HepG2 (cell line): ENCODE measurements at regions not wholly inside any gene's neighbourhood (a gene's known extent, or its start where the extent isn't known, plus 50 kb on each side); places are given as distances from the start of the nearest gene placed in this dataset.

ENCODE experiments used
- ATAC-seq: fragments of 200-7000 bp; cut with Tn5 transposase; 3 replicates; pipeline ENCODE4 v1.9.1; 2020; ENCODE audit warnings: mild to moderate bottlenecking, moderate library complexity
- BruUV-seq: library from RNA; stranded (reverse); fragments of 400-500 nt; replicated peaks from 2 replicates; lab custom pipeline; 2021; lab: Mats Ljungman, UMichigan
- CTCF ChIA-PET: fragments of 300-600 bp; formaldehyde crosslinking; extraction: SDS; loops from one replicate; lab custom pipeline; 2021; ENCODE audit warnings: low total read pairs, inconsistent platforms, low intra/inter-chr PET ratio; lab: Yijun Ruan, JAX
- POLR2A ChIA-PET: fragments of 350-600 bp; sonication (Branson Sonifier 250); formaldehyde crosslinking; loops from one replicate; lab custom pipeline; 2020; ENCODE audit warnings: antibody characterized with exemption, inconsistent platforms; lab: Yijun Ruan, JAX
- DNase-seq: peaks from one replicate; pipeline ENCODE4 v3.0.0-alpha.2; 2015; ENCODE audit warnings: low spot score
- FAIRE-seq: peaks from 3 replicates; lab custom pipeline; 2011; peaks lifted over from hg19 to GRCh38; lab: Jason Lieb, UNC
- H2AFZ ChIP-seq: one replicate; pipeline ENCODE4 v1.6.1; 2011; ENCODE audit warnings: low read length, inconsistent platforms
- H3K27ac ChIP-seq: fragments of 300-600 bp; 3 replicates; pipeline ENCODE4 v1.8.0; 2011; ENCODE audit warnings: mixed run types, mild to moderate bottlenecking, mixed read lengths, low read length, inconsistent platforms; ENCODE audit not compliant: insufficient read depth; ENCODE audit errors: extremely low read length
- H3K27me3 ChIP-seq, 2 experiments: fragments of 200-600 bp in 1 of 2; 2 replicates in 1 of 2; 3 replicates in 1 of 2; pipeline versions ENCODE4 v1.6.0 to v1.8.0; 2011; ENCODE audit warnings: low read length in 2 of 2, mild to moderate bottlenecking in 2 of 2, moderate library complexity in 2 of 2, inconsistent platforms in 1 of 2; ENCODE audit not compliant: insufficient read depth in 2 of 2, control insufficient read depth in 1 of 2
- H3K36me3 ChIP-seq, 2 experiments: fragments of 200-600 bp in 1 of 2; replicated peaks in 1 of 2; 2 replicates in 1 of 2; 3 replicates in 1 of 2; pipeline versions ENCODE4 v1.5.1 to v1.8.0; 2011; ENCODE audit warnings: low read length in 2 of 2, inconsistent platforms in 1 of 2; ENCODE audit not compliant: insufficient read depth in 2 of 2, control insufficient read depth in 1 of 2
- H3K4me1 ChIP-seq: 2 replicates; pipeline ENCODE4 v1.5.1; 2012; ENCODE audit warnings: low read length, inconsistent platforms; ENCODE audit not compliant: insufficient read depth
- H3K4me2 ChIP-seq: 2 replicates; pipeline ENCODE4 v1.6.0; 2011; ENCODE audit warnings: low read depth, low read length, inconsistent platforms
- H3K4me3 ChIP-seq, 3 experiments: fragments of 200-600 bp in 1 of 3; sonication (generic), shearing (Covaris generic) in 1 of 3; replicated peaks in 1 of 3; 2 replicates each; pipeline ENCODE4 v1.5.1; 2011 to 2016; ENCODE audit warnings: low read length in 3 of 3, inconsistent platforms in 2 of 3, low read depth in 2 of 3, mild to moderate bottlenecking in 2 of 3, control low read depth in 1 of 3, mixed read lengths in 1 of 3; ENCODE audit not compliant: insufficient read depth in 1 of 3
- H3K79me2 ChIP-seq: one replicate; pipeline ENCODE4 v1.6.1; 2011; ENCODE audit warnings: low read length, inconsistent platforms; ENCODE audit not compliant: insufficient read depth
- H3K9ac ChIP-seq: 2 replicates; pipeline ENCODE4 v1.6.0; 2011; ENCODE audit warnings: mild to moderate bottlenecking, low read depth, low read length, inconsistent platforms; ENCODE audit not compliant: insufficient read depth
- H3K9me3 ChIP-seq: 2 replicates; pipeline ENCODE4 v1.5.1; 2012; ENCODE audit warnings: mild to moderate bottlenecking, low read length
- H4K20me1 ChIP-seq: 2 replicates; pipeline ENCODE4 v1.6.0; 2011; ENCODE audit warnings: inconsistent platforms, mild to moderate bottlenecking, low read length, moderate library complexity; ENCODE audit not compliant: insufficient read depth
- HNRNPK ChIP-seq: fragments of 200-400 bp; formaldehyde crosslinking; IDR thresholded peaks from 2 replicates; pipeline ENCODE4 v1.6.1; 2018; ENCODE audit warnings: low read length, low read depth, moderate library complexity, mild to moderate bottlenecking; ENCODE audit not compliant: poor library complexity, severe bottlenecking
- ISL2 ChIP-seq: sonication (generic); formaldehyde crosslinking; IDR thresholded peaks from 2 replicates; pipeline ENCODE4 v1.5.0; 2020; ENCODE audit warnings: missing genetic modification reagents
- MAFF ChIP-seq: IDR thresholded peaks from 2 replicates; pipeline ENCODE4 v1.6.1; 2011; ENCODE audit warnings: low read depth, low read length, improper control_type of control experiment
- MAFK ChIP-seq, 2 experiments: IDR thresholded peaks in 1 of 2; conservative IDR thresholded peaks in 1 of 2; 2 replicates each; pipeline ENCODE4 v1.6.1; 2011; ENCODE audit warnings: improper control_type of control experiment in 2 of 2, low read length in 2 of 2
- MED8 ChIP-seq: sonication (generic); formaldehyde crosslinking; IDR thresholded peaks from 2 replicates; pipeline ENCODE4 v1.8.1; 2023; ENCODE audit warnings: mild to moderate bottlenecking, missing genetic modification reagents; ENCODE audit not compliant: insufficient replicate concordance
- MIER2 ChIP-seq: IDR thresholded peaks from 2 replicates; pipeline ENCODE4 v1.6.1; 2016; ENCODE audit warnings: missing biosample characterization, missing genetic modification reagents
- RBAK ChIP-seq: sonication (generic); formaldehyde crosslinking; IDR thresholded peaks from 2 replicates; pipeline ENCODE4 v1.5.1; 2020; ENCODE audit warnings: mild to moderate bottlenecking, missing genetic modification reagents
- RELA ChIP-seq: sonication (generic); formaldehyde crosslinking; IDR thresholded peaks from 2 replicates; pipeline ENCODE4 v1.4.0; 2020; ENCODE audit warnings: missing genetic modification reagents
- ZKSCAN5 ChIP-seq: sonication (generic); formaldehyde crosslinking; IDR thresholded peaks from 2 replicates; pipeline ENCODE4 v1.5.1; 2020; ENCODE audit warnings: mild to moderate bottlenecking, missing genetic modification reagents
- ZNF138 ChIP-seq: sonication (generic); formaldehyde crosslinking; IDR thresholded peaks from 2 replicates; pipeline ENCODE4 v1.5.0; 2020; ENCODE audit warnings: mild to moderate bottlenecking, low read depth, missing genetic modification reagents
- ZNF572 ChIP-seq: sonication (generic); formaldehyde crosslinking; IDR thresholded peaks from 2 replicates; pipeline ENCODE4 v1.5.1; 2020; ENCODE audit warnings: mild to moderate bottlenecking, missing genetic modification reagents
- ZNF710 ChIP-seq: sonication (generic); formaldehyde crosslinking; IDR thresholded peaks from 2 replicates; pipeline ENCODE4 v1.5.0; 2020; ENCODE audit warnings: mild to moderate bottlenecking, missing genetic modification reagents, borderline replicate concordance
- WGBS: methylation state at CpG from one replicate; pipeline ENCODE4 v1.1.6; 2017; ENCODE audit warnings: low lambda C conversion rate; 5-methylcytosine and 5-hydroxymethylcytosine counted together
- in situ Hi-C: cut with HindIII; loops from 2 replicates; pipeline ENCODE4 v1.10.0; 2017; ENCODE audit warnings: low pct_unique_long_range_greater_than_20kb; ENCODE audit not compliant: extremely low pct_ligation_motif_present
- intact Hi-C: fragments of 100-400 bp; cut with micrococcal nuclease; formaldehyde crosslinking; loops from one replicate; pipeline ENCODE4 v1.10.0; 2022; ENCODE audit not compliant: unreplicated experiment

- CTCF ChIA-PET, result no interaction called here
- H3K4me3 ChIP-seq, result no peak overlapping the region
- 18% methylated on average over 2 of the region's 2 CpGs for WGBS
- intact Hi-C loops, result no loop called here
- ATAC-seq (no peak), DNase-seq (no peak), FAIRE-seq (no peak)
- H2AFZ ChIP-seq, result no peak overlapping the region
- BruUV-seq, result no TSS peak
- H3K27me3 ChIP-seq, result no peaks in the 10 kb centered on the region
- no peak overlapping the region for H3K9ac ChIP-seq
- no peaks in the 10 kb centered on the region for H3K9me3 ChIP-seq
- no peak for TF ChIP-seq ZNF572 (CRISPR knock-in tag)
- TF ChIP-seq MAFF, result peak; percentile 90
- TF ChIP-seq MAFK (conservative IDR thresholded peaks at IDR 0.05 in 1 of 2, IDR thresholded peaks at IDR 0.05 in 1 of 2; ENCODE audit: low read length in 2 of 2), result peak; percentile 88 to 93
- TF ChIP-seq HNRNPK, result no peak
- TF ChIP-seq ZNF138, result no peak
- no peak for TF ChIP-seq RELA (CRISPR knock-in tag)
- TF ChIP-seq MIER2 (CRISPR knock-in tag), result no peak
- no peak for TF ChIP-seq ZKSCAN5
- no peak for TF ChIP-seq ISL2 (CRISPR knock-in tag)
- no peak for TF ChIP-seq ZNF710 (CRISPR knock-in tag)
- TF ChIP-seq RBAK (CRISPR knock-in tag), result no peak
- TF ChIP-seq MED8 (CRISPR knock-in tag), result no peak
- TF ChIP-seq, all 625 proteins: peak for 2
- Histone ChIP-seq H3K4me1 (no peaks in the 10 kb centered on the region), H3K36me3 (no peaks in the 10 kb centered on the region), H3K79me2 (no peaks in the 10 kb centered on the region), H3K4me2 (no peak overlapping the region), H4K20me1 (no peaks in the 10 kb centered on the region), H3K27ac (no peak overlapping the region)
- POLR2A ChIA-PET, result no interaction called here
- in situ Hi-C loops, result no loop called here
These were observed 637.0 kb downstream of the NR4A2 start for GRCh38 chr2:155695505-155695904.
